HG03135 (cell line): ENCODE measurements at regions not wholly inside any gene's neighbourhood (a gene's known extent, or its start where the extent isn't known, plus 50 kb on each side); places are given as distances from the start of the nearest gene placed in this dataset.
"Not testable (repeated sequence)": the region's sequence is repeated elsewhere in the genome, so short reads cannot be mapped to it uniquely, and the experiment has no call there.

ENCODE experiments used
- ATAC-seq: cut with Tn5 transposase; IDR thresholded peaks from one replicate; pipeline ENCODE4 v1.9.1; 2021; ENCODE audit warnings: mild to moderate bottlenecking, moderate library complexity; ENCODE audit not compliant: unreplicated experiment

GRCh38 chr7:13262929-13263530, 575.6 kb downstream of the ARL4A start:
- no peak for ATAC-seq

GRCh38 chr7:13265271-13265670, 577.8 kb downstream of the ARL4A start:
- no peak for ATAC-seq

GRCh38 chr7:13274205-13274604, 586.8 kb downstream of the ARL4A start:
- ATAC-seq = not testable (repeated sequence)

- ATAC-seq = no peak
Observed at GRCh38 chr7:13276977-13277376, 589.5 kb downstream of the ARL4A start.

GRCh38 chr7:13278020-13278419, 590.6 kb downstream of the ARL4A start:
- ATAC-seq = no peak

- ATAC-seq = no peak
Observed at GRCh38 chr7:13279854-13280435, 592.5 kb downstream of the ARL4A start.

- no peak for ATAC-seq
Observed at GRCh38 chr7:13282377-13282980, 595.0 kb downstream of the ARL4A start.

GRCh38 chr7:13286916-13287315, 599.5 kb downstream of the ARL4A start:
- ATAC-seq = no peak

GRCh38 chr7:13288516-13288915, 601.1 kb downstream of the ARL4A start:
- ATAC-seq = no peak

- ATAC-seq = no peak
Observed at GRCh38 chr7:13290975-13291374, 603.5 kb downstream of the ARL4A start.

- ATAC-seq = no peak
Observed at GRCh38 chr7:13293264-13294002, 606.0 kb downstream of the ARL4A start.

- no peak for ATAC-seq
Observed at GRCh38 chr7:13307040-13307439, 619.6 kb downstream of the ARL4A start.

GRCh38 chr7:13308423-13308822, 621.0 kb downstream of the ARL4A start:
- no peak for ATAC-seq

- ATAC-seq = no peak
Observed at GRCh38 chr7:13309535-13309934, 622.1 kb downstream of the ARL4A start.

- no peak for ATAC-seq
Observed at GRCh38 chr7:13312307-13312706, 624.9 kb downstream of the ARL4A start.

- ATAC-seq = no peak
Observed at GRCh38 chr7:13320333-13320732, 632.9 kb downstream of the ARL4A start.

GRCh38 chr7:13321316-13321715, 633.9 kb downstream of the ARL4A start:
- no peak for ATAC-seq

GRCh38 chr7:13322126-13322525, 634.7 kb downstream of the ARL4A start:
- ATAC-seq = no peak

GRCh38 chr7:13327669-13328068, 640.2 kb downstream of the ARL4A start:
- ATAC-seq = no peak

GRCh38 chr7:13333371-13333770, 645.9 kb downstream of the ARL4A start:
- ATAC-seq = no peak

- no peak for ATAC-seq
Observed at GRCh38 chr7:13336227-13336626, 648.8 kb downstream of the ARL4A start.

GRCh38 chr7:13352677-13353076, 636.8 kb downstream of the ETV1 start:
- no peak for ATAC-seq
